ENCODE measurements at regions not wholly inside any gene's neighbourhood (a gene's known extent, or its start where the extent isn't known, plus 50 kb on each side); places are given as distances from the start of the nearest gene placed in this dataset.

- TF ChIP-seq CHD7 (IDR thresholded peaks at IDR 0.05; ENCODE audit: insufficient replicate concordance, low read length) (no peak), TCF12 (IDR thresholded peaks at IDR 0.05; ENCODE audit: low read depth, low read length) (no peak), CBX5 (IDR thresholded peaks at IDR 0.05; ENCODE audit: low read depth, low read length) (no peak), TAF7 (optimal IDR thresholded peaks at IDR 0.05; ENCODE audit: borderline replicate concordance, low read depth, low read length) (no peak), TBP (IDR thresholded peaks at IDR 0.05; ENCODE audit: low read depth, low read length) (no peak), TEAD4 (IDR thresholded peaks at IDR 0.05; ENCODE audit: low read depth, low read length) (no peak)
Observed at GRCh38 chr18:76547296-76547695, 52.3 kb upstream of the ZNF516 start (continued).

Data from H1 (cell line).